GM13976 (cell line): ENCODE measurements at regions not wholly inside any gene's neighbourhood (a gene's known extent, or its start where the extent isn't known, plus 50 kb on each side); places are given as distances from the start of the nearest gene placed in this dataset.

ENCODE experiments used
- DNase-seq: peaks from one replicate; pipeline ENCODE4 v3.0.0; 2012; ENCODE audit warnings: low spot score
- CTCF ChIP-seq: IDR thresholded peaks from 2 replicates; pipeline ENCODE4 v1.5.1; 2012; ENCODE audit warnings: borderline replicate concordance, mild to moderate bottlenecking; ENCODE audit not compliant: insufficient read depth; ENCODE audit errors: extremely low read depth, missing control alignments, control extremely low read depth
- in situ Hi-C: fragments of 300-500 bp; cut with MboI; formaldehyde crosslinking; loops from one replicate; pipeline ENCODE4 v1.12.0; 2022; ENCODE audit warnings: low sequenced_read_pairs, mixed read lengths, inconsistent platforms; ENCODE audit not compliant: unreplicated experiment

DNA sequence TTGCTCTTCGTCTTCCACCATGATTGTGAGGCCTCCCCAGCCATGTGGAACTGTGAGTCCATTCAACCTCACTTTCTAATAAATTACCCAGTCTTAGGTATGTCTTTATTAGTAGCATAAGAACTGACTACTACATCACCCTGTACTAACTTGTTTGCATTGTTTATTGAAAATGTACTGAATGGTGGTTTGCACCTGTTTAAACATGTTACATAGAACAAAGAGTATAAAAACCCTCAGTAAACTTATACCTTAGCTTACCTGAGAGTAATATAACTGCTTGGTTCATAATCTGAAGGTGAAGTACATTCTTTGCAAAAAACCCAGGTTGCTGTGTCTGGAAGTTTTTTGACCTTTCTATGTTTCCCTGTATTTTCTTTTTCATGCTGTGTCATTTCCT, 777.8 kb downstream of the TBC1D32 start:
- TF ChIP-seq CTCF = no peak
- in situ Hi-C loops = no loop called here

DNA sequence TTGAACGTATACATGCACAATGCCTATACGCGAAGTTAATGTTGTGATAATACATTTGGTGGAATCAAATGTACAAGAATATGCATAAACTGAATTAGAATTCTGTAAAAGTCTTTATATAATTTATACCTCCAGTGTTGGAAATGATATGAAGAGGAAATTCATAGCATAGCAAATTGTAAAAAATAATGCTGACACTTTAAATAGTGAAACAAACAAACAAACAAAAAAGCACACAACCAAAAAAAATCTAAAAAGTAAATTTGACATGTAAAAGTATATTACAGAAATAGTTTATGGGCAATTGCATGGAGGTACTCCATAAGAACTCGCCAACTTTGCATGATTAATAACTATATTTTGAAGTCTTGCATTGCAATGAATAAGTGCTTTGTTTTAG, 780.9 kb downstream of the TBC1D32 start:
- in situ Hi-C loops = no loop called here
- TF ChIP-seq CTCF = no peak
- DNase-seq = no peak

More for the DNA sequence above, 777.8 kb downstream of the TBC1D32 start:
- no peak for DNase-seq

- in situ Hi-C loops = no loop called here
- DNase-seq = no peak
- no peak for TF ChIP-seq CTCF
Observed at GRCh38 chr6:120545353-120545752, 788.9 kb downstream of the TBC1D32 start.

DNA sequence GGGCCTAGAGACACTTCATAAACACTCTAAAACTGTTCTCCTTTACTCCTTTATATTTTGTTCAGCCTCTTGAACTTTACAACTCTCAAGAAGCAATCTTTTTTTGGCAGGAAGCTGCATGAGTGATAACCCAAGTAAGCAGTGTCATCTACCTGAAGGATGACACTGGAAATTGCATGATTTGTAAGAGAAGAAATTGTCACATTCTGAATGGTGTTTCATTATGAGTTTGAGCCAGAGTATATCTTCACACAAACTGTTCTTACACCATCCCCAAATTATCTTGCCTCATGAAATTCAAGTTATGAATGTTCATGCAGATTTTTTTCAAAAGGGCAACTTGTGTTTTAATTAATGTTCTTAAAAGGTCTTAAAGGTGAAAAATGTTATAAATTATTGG, 799.3 kb downstream of the TBC1D32 start:
- no peak for TF ChIP-seq CTCF
- in situ Hi-C loops = no loop called here
- DNase-seq = no peak

- in situ Hi-C loops = no loop called here
- no peak for DNase-seq
- TF ChIP-seq CTCF = no peak
Observed at GRCh38 chr6:120526576-120526975, 807.7 kb downstream of the TBC1D32 start.

GRCh38 chr6:120514544-120514943, 819.7 kb downstream of the TBC1D32 start:
- no peak for TF ChIP-seq CTCF
- in situ Hi-C loops = no loop called here
- no peak for DNase-seq

DNA sequence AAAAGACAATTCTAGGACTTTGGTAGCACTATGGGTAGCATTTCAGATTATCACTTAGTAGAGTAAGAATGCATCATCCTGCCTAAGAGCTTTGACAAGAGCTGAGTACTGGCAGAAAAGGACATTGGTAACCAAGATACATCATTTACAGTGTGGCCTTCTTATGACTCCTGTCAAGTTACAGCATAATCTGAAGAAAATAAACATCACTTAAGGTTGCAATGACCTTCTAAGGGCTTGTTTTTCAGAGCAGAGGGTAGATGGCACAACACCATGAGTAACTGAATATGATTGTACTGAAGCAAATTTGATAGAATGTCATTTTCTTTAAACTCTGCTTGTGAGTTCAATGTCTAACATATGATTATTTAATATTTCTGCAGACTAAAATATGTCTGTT, 822.6 kb downstream of the TBC1D32 start:
- TF ChIP-seq CTCF = no peak
- no peak for DNase-seq
- in situ Hi-C loops = no loop called here
